Vagina (tissue), 2 donors: ENCODE measurements at regions not wholly inside any gene's neighbourhood (a gene's known extent, or its start where the extent isn't known, plus 50 kb on each side); places are given as distances from the start of the nearest gene placed in this dataset.

Experiments
- POLR2A ChIP-seq, 2 donors: fragments of 450-650 bp; IDR thresholded peaks; one replicate each; pipeline ENCODE4 v1.6.1; 2017; ENCODE audit warnings: antibody characterized with exemption in 2 of 2, mild to moderate bottlenecking in 2 of 2, moderate library complexity in 2 of 2
- TF ChIP-seq, protein P1 (sequence below), 3 experiments: fragments of 450-650 bp in 2 of 3; fragments of 200-600 bp in 1 of 3; sonication (generic) in 1 of 3; IDR thresholded peaks; one replicate each; pipeline ENCODE4 v1.5.1; 2017 to 2019; ENCODE audit warnings: antibody characterized with exemption in 3 of 3, mild to moderate bottlenecking in 2 of 3, moderate library complexity in 2 of 3

- TF ChIP-seq, protein P1, sequence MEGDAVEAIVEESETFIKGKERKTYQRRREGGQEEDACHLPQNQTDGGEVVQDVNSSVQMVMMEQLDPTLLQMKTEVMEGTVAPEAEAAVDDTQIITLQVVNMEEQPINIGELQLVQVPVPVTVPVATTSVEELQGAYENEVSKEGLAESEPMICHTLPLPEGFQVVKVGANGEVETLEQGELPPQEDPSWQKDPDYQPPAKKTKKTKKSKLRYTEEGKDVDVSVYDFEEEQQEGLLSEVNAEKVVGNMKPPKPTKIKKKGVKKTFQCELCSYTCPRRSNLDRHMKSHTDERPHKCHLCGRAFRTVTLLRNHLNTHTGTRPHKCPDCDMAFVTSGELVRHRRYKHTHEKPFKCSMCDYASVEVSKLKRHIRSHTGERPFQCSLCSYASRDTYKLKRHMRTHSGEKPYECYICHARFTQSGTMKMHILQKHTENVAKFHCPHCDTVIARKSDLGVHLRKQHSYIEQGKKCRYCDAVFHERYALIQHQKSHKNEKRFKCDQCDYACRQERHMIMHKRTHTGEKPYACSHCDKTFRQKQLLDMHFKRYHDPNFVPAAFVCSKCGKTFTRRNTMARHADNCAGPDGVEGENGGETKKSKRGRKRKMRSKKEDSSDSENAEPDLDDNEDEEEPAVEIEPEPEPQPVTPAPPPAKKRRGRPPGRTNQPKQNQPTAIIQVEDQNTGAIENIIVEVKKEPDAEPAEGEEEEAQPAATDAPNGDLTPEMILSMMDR (IDR thresholded peaks at IDR 0.05): no peak
- TF ChIP-seq POLR2A (IDR thresholded peaks at IDR 0.05): no peak
Measured at GRCh38 chr15:81809543-81809942, 236.3 kb downstream of the MEX3B start.
